Panc1 (cell line): ENCODE measurements at regions not wholly inside any gene's neighbourhood (a gene's known extent, or its start where the extent isn't known, plus 50 kb on each side); places are given as distances from the start of the nearest gene placed in this dataset.

Experiments used
- ATAC-seq: fragments of 200-7000 bp; cut with Tn5 transposase; 2 replicates; pipeline ENCODE4 v1.9.1; 2020; ENCODE audit warnings: mild to moderate bottlenecking, moderate library complexity
- BruUV-seq: library from RNA; stranded (reverse); fragments of 400-500 nt; replicated peaks from 2 replicates; lab custom pipeline; 2021; lab: Mats Ljungman, UMichigan
- CTCF ChIA-PET: fragments of 300-600 bp; sonication (Branson Sonifier 250); formaldehyde crosslinking; loops from one replicate; lab custom pipeline; 2022; ENCODE audit warnings: antibody characterized with exemption; lab: Charles Lee
- POLR2A ChIA-PET: fragments of 300-600 bp; sonication (Branson Sonifier 250); formaldehyde crosslinking; loops from one replicate; lab custom pipeline; 2022; ENCODE audit warnings: antibody characterized with exemption; lab: Charles Lee
- DNase-seq: peaks from one replicate; pipeline ENCODE4 v3.0.0-alpha.2; 2010; ENCODE audit warnings: low read depth, low spot score
- H3K27ac ChIP-seq: 2 replicates; pipeline ENCODE4 v1.5.1; 2011; ENCODE audit warnings: mild to moderate bottlenecking, low read length, inconsistent platforms
- H3K27me3 ChIP-seq: fragments of 200-500 bp; sonication (Bioruptor generic); 2 replicates; pipeline ENCODE4 v1.6.0; 2014; ENCODE audit warnings: low read length, inconsistent platforms; ENCODE audit not compliant: control insufficient read depth, insufficient read depth
- H3K36me3 ChIP-seq: fragments of 200-500 bp; sonication (Bioruptor generic); 2 replicates; pipeline ENCODE4 v1.5.1; 2014; ENCODE audit warnings: inconsistent platforms, mild to moderate bottlenecking, low read length, moderate library complexity; ENCODE audit not compliant: control insufficient read depth, insufficient read depth
- H3K4me1 ChIP-seq: 2 replicates; pipeline ENCODE4 v1.5.1; 2011; ENCODE audit warnings: inconsistent platforms, mild to moderate bottlenecking, low read length, moderate library complexity; ENCODE audit not compliant: control insufficient read depth, insufficient read depth
- H3K4me3 ChIP-seq, 2 experiments: 2 replicates each; pipeline ENCODE4 v1.5.1; 2011 to 2012; ENCODE audit warnings: low read depth in 2 of 2, low read length in 2 of 2, mild to moderate bottlenecking in 2 of 2, inconsistent platforms in 1 of 2, moderate library complexity in 1 of 2
- H3K9me3 ChIP-seq: fragments of 200-500 bp; sonication (Bioruptor generic); 2 replicates; pipeline ENCODE4 v1.5.1; 2014; ENCODE audit warnings: low read depth, mild to moderate bottlenecking, inconsistent platforms, low read length, moderate library complexity; ENCODE audit not compliant: control insufficient read depth, insufficient read depth
- POLR2AphosphoS5 ChIP-seq: IDR thresholded peaks from 2 replicates; pipeline ENCODE4 v1.6.1; 2012; ENCODE audit warnings: mild to moderate bottlenecking, low read depth, low read length, moderate library complexity
- SIN3A ChIP-seq: IDR thresholded peaks from 2 replicates; pipeline ENCODE4 v1.6.1; 2012; ENCODE audit warnings: low read depth, mild to moderate bottlenecking, low read length, moderate library complexity, borderline replicate concordance; ENCODE audit not compliant: insufficient read depth
- TCF7L2 ChIP-seq: IDR thresholded peaks from 2 replicates; pipeline ENCODE4 v1.6.1; 2011; ENCODE audit warnings: mild to moderate bottlenecking, low read depth, low read length, inconsistent platforms
- in situ Hi-C: cut with HindIII; loops from 2 replicates; pipeline ENCODE4 v1.10.0; 2016; ENCODE audit warnings: low sequenced_read_pairs, low pct_unique_long_range_greater_than_20kb
- intact Hi-C: fragments of 100-400 bp; cut with micrococcal nuclease; formaldehyde crosslinking; loops from one replicate; pipeline ENCODE4 v1.10.0; 2022; ENCODE audit not compliant: unreplicated experiment
- TF ChIP-seq, protein P1 (sequence below): fragments of 450-650 bp; IDR thresholded peaks from 2 replicates; pipeline ENCODE4 v1.5.1; 2017; ENCODE audit warnings: mild to moderate bottlenecking
- TF ChIP-seq, protein P2 (sequence below), 2 experiments: IDR thresholded peaks; 2 replicates each; pipeline ENCODE4 v1.6.1; 2011 to 2012; ENCODE audit warnings: low read depth in 2 of 2, control low read depth in 1 of 2, low read length in 1 of 2, mild to moderate bottlenecking in 1 of 2, moderate library complexity in 1 of 2; ENCODE audit not compliant: insufficient read depth in 1 of 2

GRCh38 chr6:97347111-97347510 lies 64.1 kb upstream of the MMS22L start:
- TF ChIP-seq SIN3A (no peak), TCF7L2 (no peak), POLR2AphosphoS5 (no peak)
- TF ChIP-seq, protein P1, sequence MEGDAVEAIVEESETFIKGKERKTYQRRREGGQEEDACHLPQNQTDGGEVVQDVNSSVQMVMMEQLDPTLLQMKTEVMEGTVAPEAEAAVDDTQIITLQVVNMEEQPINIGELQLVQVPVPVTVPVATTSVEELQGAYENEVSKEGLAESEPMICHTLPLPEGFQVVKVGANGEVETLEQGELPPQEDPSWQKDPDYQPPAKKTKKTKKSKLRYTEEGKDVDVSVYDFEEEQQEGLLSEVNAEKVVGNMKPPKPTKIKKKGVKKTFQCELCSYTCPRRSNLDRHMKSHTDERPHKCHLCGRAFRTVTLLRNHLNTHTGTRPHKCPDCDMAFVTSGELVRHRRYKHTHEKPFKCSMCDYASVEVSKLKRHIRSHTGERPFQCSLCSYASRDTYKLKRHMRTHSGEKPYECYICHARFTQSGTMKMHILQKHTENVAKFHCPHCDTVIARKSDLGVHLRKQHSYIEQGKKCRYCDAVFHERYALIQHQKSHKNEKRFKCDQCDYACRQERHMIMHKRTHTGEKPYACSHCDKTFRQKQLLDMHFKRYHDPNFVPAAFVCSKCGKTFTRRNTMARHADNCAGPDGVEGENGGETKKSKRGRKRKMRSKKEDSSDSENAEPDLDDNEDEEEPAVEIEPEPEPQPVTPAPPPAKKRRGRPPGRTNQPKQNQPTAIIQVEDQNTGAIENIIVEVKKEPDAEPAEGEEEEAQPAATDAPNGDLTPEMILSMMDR: no peak
- TF ChIP-seq, protein P2, sequence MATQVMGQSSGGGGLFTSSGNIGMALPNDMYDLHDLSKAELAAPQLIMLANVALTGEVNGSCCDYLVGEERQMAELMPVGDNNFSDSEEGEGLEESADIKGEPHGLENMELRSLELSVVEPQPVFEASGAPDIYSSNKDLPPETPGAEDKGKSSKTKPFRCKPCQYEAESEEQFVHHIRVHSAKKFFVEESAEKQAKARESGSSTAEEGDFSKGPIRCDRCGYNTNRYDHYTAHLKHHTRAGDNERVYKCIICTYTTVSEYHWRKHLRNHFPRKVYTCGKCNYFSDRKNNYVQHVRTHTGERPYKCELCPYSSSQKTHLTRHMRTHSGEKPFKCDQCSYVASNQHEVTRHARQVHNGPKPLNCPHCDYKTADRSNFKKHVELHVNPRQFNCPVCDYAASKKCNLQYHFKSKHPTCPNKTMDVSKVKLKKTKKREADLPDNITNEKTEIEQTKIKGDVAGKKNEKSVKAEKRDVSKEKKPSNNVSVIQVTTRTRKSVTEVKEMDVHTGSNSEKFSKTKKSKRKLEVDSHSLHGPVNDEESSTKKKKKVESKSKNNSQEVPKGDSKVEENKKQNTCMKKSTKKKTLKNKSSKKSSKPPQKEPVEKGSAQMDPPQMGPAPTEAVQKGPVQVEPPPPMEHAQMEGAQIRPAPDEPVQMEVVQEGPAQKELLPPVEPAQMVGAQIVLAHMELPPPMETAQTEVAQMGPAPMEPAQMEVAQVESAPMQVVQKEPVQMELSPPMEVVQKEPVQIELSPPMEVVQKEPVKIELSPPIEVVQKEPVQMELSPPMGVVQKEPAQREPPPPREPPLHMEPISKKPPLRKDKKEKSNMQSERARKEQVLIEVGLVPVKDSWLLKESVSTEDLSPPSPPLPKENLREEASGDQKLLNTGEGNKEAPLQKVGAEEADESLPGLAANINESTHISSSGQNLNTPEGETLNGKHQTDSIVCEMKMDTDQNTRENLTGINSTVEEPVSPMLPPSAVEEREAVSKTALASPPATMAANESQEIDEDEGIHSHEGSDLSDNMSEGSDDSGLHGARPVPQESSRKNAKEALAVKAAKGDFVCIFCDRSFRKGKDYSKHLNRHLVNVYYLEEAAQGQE (IDR thresholded peaks at IDR 0.05; ENCODE audit: insufficient read depth in 1 of 2, low read depth in 2 of 2, low read length in 1 of 2): no peak
- DNase-seq (no peak), ATAC-seq (no peak)
- Histone ChIP-seq H3K27ac (no peak overlapping the region), H3K36me3 (no peaks in the 10 kb centered on the region), H3K4me1 (no peaks in the 10 kb centered on the region), H3K27me3 (no peaks in the 10 kb centered on the region), H3K9me3 (no peaks in the 10 kb centered on the region), H3K4me3 (no peak overlapping the region)
- BruUV-seq: no TSS peak
- ChIA-PET CTCF (no interaction called here), POLR2A (no interaction called here)
- intact Hi-C loops: no loop called here
- in situ Hi-C loops: no loop called here

GRCh38 chr6:97361286-97361685 lies 78.3 kb upstream of the MMS22L start:
- no TSS peak for BruUV-seq
- H3K9me3 ChIP-seq: no peaks in the 10 kb centered on the region
- no peak for DNase-seq
- in situ Hi-C loops: no loop called here
- ChIA-PET CTCF (no interaction called here), POLR2A (no interaction called here)
- H3K4me1 ChIP-seq: no peaks in the 10 kb centered on the region
- no peak overlapping the region for H3K4me3 ChIP-seq
- intact Hi-C loops: no loop called here
- H3K27me3 ChIP-seq: no peaks in the 10 kb centered on the region
- H3K36me3 ChIP-seq: peaks cover 2% of the 10 kb centered on the region; the same call in 1 of the 2 replicates
- TF ChIP-seq, protein P2 (IDR thresholded peaks at IDR 0.05; ENCODE audit: insufficient read depth in 1 of 2, low read depth in 2 of 2, low read length in 1 of 2): no peak
- TF ChIP-seq, protein P1: no peak
- TF ChIP-seq SIN3A (no peak), POLR2AphosphoS5 (no peak), TCF7L2 (no peak)
- ATAC-seq: no peak
- no peak overlapping the region for H3K27ac ChIP-seq
